ENCODE measurements at regions not wholly inside any gene's neighbourhood (a gene's known extent, or its start where the extent isn't known, plus 50 kb on each side); places are given as distances from the start of the nearest gene placed in this dataset.

GRCh38 chr4:79759793-79760192 lies 313.2 kb downstream of the ANTXR2 start:
- TF ChIP-seq ZNF274 (IDR thresholded peaks at IDR 0.05; ENCODE audit: low read depth, low read length), result no peak
- no peak for TF ChIP-seq YY1 (IDR thresholded peaks at IDR 0.05; ENCODE audit: insufficient read depth, insufficient read length)
- TF ChIP-seq SUZ12 (IDR thresholded peaks at IDR 0.05; ENCODE audit: extremely low read depth, insufficient read depth, insufficient read length), result no peak
